Adrenal gland (tissue), 5 donors: ENCODE measurements at regions not wholly inside any gene's neighbourhood (a gene's known extent, or its start where the extent isn't known, plus 50 kb on each side); places are given as distances from the start of the nearest gene placed in this dataset.

Experiments used
- CTCF ChIP-seq, 6 experiments: fragments of 450-650 bp in 4 of 6; fragments of 200-600 bp in 2 of 6; sonication (generic) in 1 of 6; IDR thresholded peaks; 1 replicate in 5 of 6; 2 replicates in 1 of 6; pipeline versions ENCODE4 v1.5.1 to v1.8.0; 2016 to 2021; ENCODE audit warnings: antibody characterized with exemption in 6 of 6, mild to moderate bottlenecking in 2 of 6, moderate library complexity in 1 of 6
- POLR2A ChIP-seq, 2 donors: fragments of 450-650 bp; IDR thresholded peaks; one replicate each; pipeline ENCODE4 v1.6.1; 2017; ENCODE audit warnings: antibody characterized with exemption in 2 of 2, mild to moderate bottlenecking in 2 of 2, moderate library complexity in 1 of 2
- donor health status: DM: no; HTN: no; CAD: no.

DNA sequence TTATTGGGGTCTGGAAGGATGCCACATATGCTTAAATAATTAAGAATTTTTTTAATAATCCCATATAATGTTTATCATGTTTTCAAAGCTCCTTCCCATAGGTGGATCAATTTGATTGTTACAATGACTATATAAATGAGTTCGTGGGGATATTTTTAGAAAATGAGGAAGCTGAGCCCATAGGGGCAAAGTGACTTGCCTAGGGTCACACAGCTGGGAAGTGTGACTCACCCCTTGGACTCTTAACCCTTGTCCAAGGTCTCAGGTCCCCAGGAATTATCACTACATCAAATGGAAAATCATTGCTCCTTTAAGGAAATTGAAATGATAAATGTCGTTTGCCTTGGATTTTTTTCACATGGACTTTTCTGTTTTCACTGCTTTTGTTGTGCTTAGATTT is 161.2 kb upstream of the RGMA start:
- TF ChIP-seq CTCF (IDR thresholded peaks at IDR 0.05) (no peak), POLR2A (IDR thresholded peaks at IDR 0.05) (no peak)
